ENCODE measurements at regions not wholly inside any gene's neighbourhood (a gene's known extent, or its start where the extent isn't known, plus 50 kb on each side); places are given as distances from the start of the nearest gene placed in this dataset.
A peak's percentile ranks its signal among the peaks of the same experiment; 100 is the strongest.

- intact Hi-C loops (cut with DNase I): no loop called here
- Histone ChIP-seq H3K27me3 (no peaks in the 10 kb centered on the region), H3K4me3 (no peak overlapping the region), H3K4me1 (no peaks in the 10 kb centered on the region), H3K36me3 (no peaks in the 10 kb centered on the region), H3K27ac (no peak overlapping the region), H3K9me3 (no peaks in the 10 kb centered on the region)
- no peak for DNase-seq (ENCODE audit: extremely low spot score in 2 of 2)
- TF ChIP-seq POLR2A (IDR thresholded peaks at IDR 0.05) (no peak), CTCF (IDR thresholded peaks at IDR 0.05) (no peak), POLR2AphosphoS5 (IDR thresholded peaks at IDR 0.05; ENCODE audit: insufficient read depth in 1 of 2, low read depth in 1 of 2) (no peak)
Observed at GRCh38 chr6:164337024-164337924, 922.8 kb downstream of the QKI start.

- intact Hi-C loops (cut with DNase I): no loop called here
- Histone ChIP-seq H3K4me1 (no peaks in the 10 kb centered on the region), H3K9me3 (no peaks in the 10 kb centered on the region), H3K27me3 (no peaks in the 10 kb centered on the region), H3K36me3 (no peaks in the 10 kb centered on the region), H3K27ac (no peak overlapping the region), H3K4me3 (no peak overlapping the region)
- TF ChIP-seq CTCF (IDR thresholded peaks at IDR 0.05) (no peak), POLR2A (IDR thresholded peaks at IDR 0.05) (no peak), POLR2AphosphoS5 (IDR thresholded peaks at IDR 0.05; ENCODE audit: insufficient read depth in 1 of 2, low read depth in 1 of 2) (no peak)
- no peak for DNase-seq (ENCODE audit: extremely low spot score in 2 of 2)
Observed at GRCh38 chr6:164336455-164336854, 921.9 kb downstream of the QKI start.

GRCh38 chr6:164331026-164331425 is 916.5 kb downstream of the QKI start:
- no peak for DNase-seq (ENCODE audit: extremely low spot score in 2 of 2)
- Histone ChIP-seq H3K4me1 (no peaks in the 10 kb centered on the region), H3K36me3 (no peaks in the 10 kb centered on the region), H3K4me3 (no peak overlapping the region), H3K27me3 (no peaks in the 10 kb centered on the region), H3K27ac (no peak overlapping the region), H3K9me3 (no peaks in the 10 kb centered on the region)
- intact Hi-C loops (cut with DNase I): no loop called here
- no peak for TF ChIP-seq POLR2A (IDR thresholded peaks at IDR 0.05)
- TF ChIP-seq CTCF (IDR thresholded peaks at IDR 0.05): no peak
- no peak for TF ChIP-seq POLR2AphosphoS5 (IDR thresholded peaks at IDR 0.05; ENCODE audit: insufficient read depth in 1 of 2, low read depth in 1 of 2)

- no peaks in the 10 kb centered on the region for H3K27me3 ChIP-seq
- H3K4me3 ChIP-seq: no peak overlapping the region
- intact Hi-C loops (cut with DNase I): no loop called here
- TF ChIP-seq CTCF (IDR thresholded peaks at IDR 0.05) (no peak), POLR2A (IDR thresholded peaks at IDR 0.05) (no peak), POLR2AphosphoS5 (IDR thresholded peaks at IDR 0.05; ENCODE audit: insufficient read depth in 1 of 2, low read depth in 1 of 2) (no peak)
- no peaks in the 10 kb centered on the region for H3K9me3 ChIP-seq
- no peaks in the 10 kb centered on the region for H3K4me1 ChIP-seq
- DNase-seq (ENCODE audit: extremely low spot score in 2 of 2): no peak
- H3K36me3 ChIP-seq: no peaks in the 10 kb centered on the region
- no peak overlapping the region for H3K27ac ChIP-seq
Observed at GRCh38 chr6:164325168-164325567, 910.6 kb downstream of the QKI start.

GRCh38 chr6:164322533-164322932 is 908.0 kb downstream of the QKI start:
- Histone ChIP-seq H3K4me1 (no peaks in the 10 kb centered on the region), H3K4me3 (no peak overlapping the region), H3K27ac (peak overlapping the region; percentile 14), H3K9me3 (no peaks in the 10 kb centered on the region), H3K27me3 (no peaks in the 10 kb centered on the region), H3K36me3 (no peaks in the 10 kb centered on the region)
- DNase-seq (ENCODE audit: extremely low spot score in 2 of 2): no peak
- no peak for TF ChIP-seq CTCF (IDR thresholded peaks at IDR 0.05)
- peak in 1 of 2 donors; percentile 47 for TF ChIP-seq POLR2AphosphoS5 (IDR thresholded peaks at IDR 0.05; ENCODE audit: insufficient read depth in 1 of 2, low read depth in 1 of 2)
- TF ChIP-seq POLR2A (IDR thresholded peaks at IDR 0.05): no peak
- intact Hi-C loops (cut with DNase I): no loop called here
